ENCODE measurements at regions not wholly inside any gene's neighbourhood (a gene's known extent, or its start where the extent isn't known, plus 50 kb on each side); places are given as distances from the start of the nearest gene placed in this dataset.
A peak's percentile ranks its signal among the peaks of the same experiment; 100 is the strongest.

- no peak overlapping the region for H3K4me2 ChIP-seq (ENCODE audit: control insufficient read depth, insufficient read depth)
- intact Hi-C loops (cut with micrococcal nuclease; ENCODE audit: unreplicated experiment) (no loop called here), in situ Hi-C loops (cut with MboI) (no loop called here)
- H3K9ac ChIP-seq (ENCODE audit: control insufficient read depth, insufficient read depth, low read length): no peak overlapping the region
- CTCF ChIA-PET: interaction anchor here (0.6 to 2.2 kb wide), 8 partner anchors 11 to 109 kb away, joined by 3 to 7 read pairs (median 4); no protein-coding TSS in a partner anchor
- RAD21 ChIA-PET (ENCODE audit: unreplicated experiment): interaction anchor here (1.5 to 1.9 kb wide), 4 partner anchors 14 to 253 kb away, joined by 3 to 5 read pairs (median 5); no protein-coding TSS in a partner anchor
- WGBS (ENCODE audit: insufficient coverage, insufficient replicate concordance, low lambda C conversion rate, missing lambda C conversion rate): 81% methylated on average over 1 of the region's 1 CpG
- H3K9me3 ChIP-seq (replicated peaks; ENCODE audit: control insufficient read depth, insufficient read depth, low read length): no peaks in the 10 kb centered on the region; the same call in 2 of the 3 replicates
- H3K27ac ChIP-seq (ENCODE audit: control insufficient read depth, insufficient read depth): no peak overlapping the region
- TF ChIP-seq ZNF217 (IDR thresholded peaks at IDR 0.05) (no peak), MYB (IDR thresholded peaks at IDR 0.05; ENCODE audit: borderline replicate concordance, low read depth, low read length) (no peak), BCLAF1 (IDR thresholded peaks at IDR 0.05) (no peak), MYC (IDR thresholded peaks at IDR 0.05; ENCODE audit: insufficient read depth, insufficient read length, insufficient replicate concordance, low read length, severe bottlenecking) (no peak), RAD21 (IDR thresholded peaks at IDR 0.05; ENCODE audit: insufficient read depth, low read depth, low read length) (peak; percentile 37), NFYB (IDR thresholded peaks at IDR 0.05; ENCODE audit: insufficient read depth, low read depth, low read length) (no peak), ESRRA (IDR thresholded peaks at IDR 0.05; ENCODE audit: low read length) (no peak), MXI1 (IDR thresholded peaks at IDR 0.05; ENCODE audit: low read depth, low read length) (no peak)
- H4K20me1 ChIP-seq (ENCODE audit: control insufficient read depth, insufficient read depth): no peaks in the 10 kb centered on the region
- DNase-seq (ENCODE audit: low read depth, low spot score) (no peak), FAIRE-seq (no peak), ATAC-seq (no peak)
- H3K27me3 ChIP-seq (replicated peaks in 1 of 2; ENCODE audit: control insufficient read depth in 2 of 2, insufficient read depth in 2 of 2, low read length in 1 of 2): no peaks in the 10 kb centered on the region
- BruUV-seq (replicated peaks): no TSS peak
- no peaks in the 10 kb centered on the region for H3K4me1 ChIP-seq (ENCODE audit: control insufficient read depth, insufficient read depth, low read length)
- no peak overlapping the region for H3K4me3 ChIP-seq
- no peak overlapping the region for H2AFZ ChIP-seq (ENCODE audit: control insufficient read depth, low read depth, low read length)
- POLR2A ChIA-PET: interaction anchor here (0.9 to 1.5 kb wide), 2 partner anchors 37 to 43 kb away, joined by 3 to 4 read pairs; no protein-coding TSS in a partner anchor
- SMC1A ChIA-PET (ENCODE audit: uncharacterized antibody, unreplicated experiment): interaction anchor here (0.6 to 6.5 kb wide), 14 partner anchors 14 to 211 kb away, joined by 3 to 25 read pairs (median 4); no protein-coding TSS in a partner anchor
- H3K36me3 ChIP-seq (ENCODE audit: control insufficient read depth in 2 of 2, insufficient read depth in 2 of 2, low read length in 1 of 2): no peaks in the 10 kb centered on the region
- no peaks in the 10 kb centered on the region for H3K79me2 ChIP-seq (ENCODE audit: control insufficient read depth, insufficient read depth, low read length)
Observed at GRCh38 chr12:89796798-89797382, 88.3 kb upstream of the ATP2B1 start.

Data from GM12878 (cell line).